Mucosa of gallbladder (tissue), 1 donor: ENCODE measurements at regions not wholly inside any gene's neighbourhood (a gene's known extent, or its start where the extent isn't known, plus 50 kb on each side); places are given as distances from the start of the nearest gene placed in this dataset.
"Not testable (repeated sequence)": the region's sequence is repeated elsewhere in the genome, so short reads cannot be mapped to it uniquely, and the experiment has no call there.

Source experiments
- DNase-seq: peaks from one replicate; pipeline ENCODE4 v3.0.0-alpha.2; 2020; ENCODE audit warnings: low spot score
- donor health status: DM: no; HTN: no; CAD: no.

- DNase-seq, result no peak
These were observed 117.2 kb upstream of the ATP2B1 start for GRCh38 chr12:89825591-89826449.

GRCh38 chr12:89824822-89825221 is 116.2 kb upstream of the ATP2B1 start:
- DNase-seq, result no peak

GRCh38 chr12:89822992-89823391 is 114.4 kb upstream of the ATP2B1 start:
- DNase-seq, result not testable (repeated sequence)

GRCh38 chr12:89821896-89822295 is 113.3 kb upstream of the ATP2B1 start:
- DNase-seq, result no peak

GRCh38 chr12:89817501-89818226 is 109.0 kb upstream of the ATP2B1 start:
- no peak for DNase-seq

DNA sequence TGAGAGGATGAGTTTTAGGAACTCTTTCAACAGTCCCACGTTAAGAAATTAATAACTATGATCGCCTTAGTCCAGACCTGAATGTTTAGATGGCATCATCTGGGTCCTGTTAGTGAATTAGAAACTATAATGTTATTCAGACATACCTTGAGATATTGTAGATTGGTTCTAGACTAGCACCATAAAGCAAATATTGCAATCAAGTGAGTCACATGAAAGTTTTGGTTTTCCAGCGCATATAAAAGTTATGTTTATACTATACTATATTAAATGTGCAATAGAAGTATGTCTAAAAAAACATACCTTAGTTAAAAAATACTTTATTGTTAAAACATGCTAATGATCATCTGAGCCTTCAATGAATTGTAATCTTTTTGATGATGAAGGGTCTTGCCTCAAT is 106.6 kb upstream of the ATP2B1 start:
- no peak for DNase-seq

DNA sequence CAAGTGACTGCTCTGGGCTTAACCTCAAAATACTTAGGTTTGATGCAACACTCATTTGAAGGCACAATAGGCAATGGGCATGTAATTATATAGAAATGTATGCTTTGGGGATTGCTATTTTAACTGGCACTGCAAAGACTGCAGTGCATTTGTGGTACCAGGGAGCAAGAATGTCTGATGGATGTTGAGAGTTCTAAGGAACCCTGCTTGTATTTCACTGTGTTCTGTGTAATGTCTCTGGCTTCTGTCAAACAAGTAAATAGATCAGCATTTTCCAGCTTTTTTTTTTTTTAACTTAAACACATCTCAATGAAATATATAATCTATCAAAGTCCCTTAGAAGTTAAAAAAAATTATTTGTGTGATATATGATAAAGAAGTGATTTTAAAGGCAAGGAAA is 94.8 kb upstream of the ATP2B1 start:
- no peak for DNase-seq

GRCh38 chr12:89801284-89801683 is 92.6 kb upstream of the ATP2B1 start:
- DNase-seq, result no peak

DNA sequence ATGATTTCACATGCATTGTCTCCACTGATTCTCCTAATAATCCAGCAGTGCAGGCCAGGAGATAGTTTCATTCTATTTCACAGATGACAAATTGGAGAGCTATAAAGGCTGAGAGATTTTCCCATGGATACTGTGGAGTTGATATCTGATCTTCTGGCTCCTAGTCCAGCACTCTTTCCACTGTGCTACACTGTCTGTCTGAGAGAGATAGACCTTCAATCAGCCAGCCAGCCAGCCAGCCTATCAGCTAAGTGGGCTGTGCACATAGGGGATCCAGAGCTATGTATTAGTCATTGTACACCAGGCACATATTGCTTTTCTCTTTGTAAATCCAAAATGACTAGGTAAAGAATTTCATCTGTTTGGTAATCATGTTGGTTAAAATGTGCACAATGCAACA is 91.8 kb upstream of the ATP2B1 start:
- DNase-seq, result no peak

GRCh38 chr12:89799316-89799715 is 90.7 kb upstream of the ATP2B1 start:
- no peak for DNase-seq

GRCh38 chr12:89797436-89797835 is 88.8 kb upstream of the ATP2B1 start:
- no peak for DNase-seq

GRCh38 chr12:89796798-89797382 is 88.3 kb upstream of the ATP2B1 start:
- no peak for DNase-seq

- no peak for DNase-seq
These were observed 85.3 kb upstream of the ATP2B1 start for GRCh38 chr12:89793946-89794345.

DNA sequence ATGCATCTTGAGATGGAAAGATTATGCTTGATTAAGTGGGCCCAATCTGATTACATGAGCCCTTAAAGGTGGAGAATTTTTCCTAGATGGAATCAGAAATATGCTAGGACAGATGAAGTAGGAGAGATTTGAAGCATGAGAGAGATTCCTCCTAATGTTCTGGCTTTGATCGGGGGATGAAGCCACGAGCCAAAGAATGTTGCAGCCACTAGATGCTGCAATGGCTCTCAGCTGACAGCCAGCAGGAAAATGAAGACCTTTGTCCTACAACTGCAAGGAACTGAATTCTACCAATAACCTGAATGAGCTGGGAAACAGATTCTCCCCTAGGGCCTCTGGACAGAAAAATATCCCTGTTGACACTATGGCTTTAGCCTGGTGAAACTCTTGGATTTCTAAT is 82.6 kb upstream of the ATP2B1 start:
- no peak for DNase-seq

GRCh38 chr12:89789862-89790261 is 81.2 kb upstream of the ATP2B1 start:
- no peak for DNase-seq

DNA sequence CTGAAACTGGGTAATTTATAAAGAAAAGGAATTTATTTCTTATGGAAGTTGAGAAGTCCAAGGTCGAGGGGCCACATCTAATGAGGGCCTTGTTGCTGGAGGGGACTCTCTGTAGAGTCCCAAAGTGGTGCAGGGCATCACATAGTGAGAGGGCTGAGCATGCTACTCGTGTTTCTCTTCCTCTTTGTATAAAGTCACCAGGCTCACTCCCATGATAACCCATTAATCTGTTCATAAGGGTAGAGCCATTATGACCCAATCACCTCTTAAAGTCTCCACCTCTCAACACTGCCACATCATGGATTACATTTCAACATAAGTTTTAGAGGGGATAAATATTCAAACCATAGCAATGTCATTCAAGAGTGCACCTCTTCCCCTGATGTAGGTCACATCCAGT is 79.1 kb upstream of the ATP2B1 start:
- no peak for DNase-seq

GRCh38 chr12:89786177-89786810 is 77.7 kb upstream of the ATP2B1 start:
- no peak for DNase-seq

DNA sequence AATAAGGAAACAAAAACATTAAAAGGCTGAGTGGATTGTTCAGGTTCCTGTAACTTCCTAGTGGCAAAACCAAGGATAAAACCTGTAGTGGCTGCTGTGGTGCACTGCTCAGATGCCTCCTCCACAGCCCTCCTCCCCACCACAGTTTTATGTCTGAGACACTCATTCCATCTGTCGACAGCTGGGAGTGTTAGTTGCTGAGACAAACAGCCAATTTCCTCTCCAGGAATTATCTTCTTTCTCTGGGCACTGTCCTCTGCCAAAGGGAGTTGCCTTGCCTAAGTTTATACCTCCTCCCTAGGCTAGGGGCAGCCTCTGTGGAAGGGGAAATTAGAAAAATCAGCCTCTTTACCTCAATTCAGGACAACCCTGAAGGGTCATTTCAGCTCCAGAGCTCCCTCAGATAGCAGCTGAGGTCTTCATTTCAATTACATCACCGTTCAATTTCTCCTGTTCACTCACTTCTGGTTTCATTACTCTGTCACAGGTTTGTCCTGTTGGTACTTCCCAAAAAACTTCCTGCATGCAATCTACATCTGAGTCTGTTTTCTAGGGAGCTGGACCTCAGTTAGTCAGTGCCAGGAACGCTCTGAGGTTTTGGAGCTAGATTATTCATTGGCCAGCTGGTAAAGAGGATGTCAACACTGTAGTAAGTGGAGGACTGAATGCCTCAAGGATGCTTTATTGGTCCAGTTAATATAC is 74.9 kb upstream of the ATP2B1 start:
- DNase-seq, result no peak

GRCh38 chr12:89782807-89783206 is 74.2 kb upstream of the ATP2B1 start:
- DNase-seq, result no peak

DNA sequence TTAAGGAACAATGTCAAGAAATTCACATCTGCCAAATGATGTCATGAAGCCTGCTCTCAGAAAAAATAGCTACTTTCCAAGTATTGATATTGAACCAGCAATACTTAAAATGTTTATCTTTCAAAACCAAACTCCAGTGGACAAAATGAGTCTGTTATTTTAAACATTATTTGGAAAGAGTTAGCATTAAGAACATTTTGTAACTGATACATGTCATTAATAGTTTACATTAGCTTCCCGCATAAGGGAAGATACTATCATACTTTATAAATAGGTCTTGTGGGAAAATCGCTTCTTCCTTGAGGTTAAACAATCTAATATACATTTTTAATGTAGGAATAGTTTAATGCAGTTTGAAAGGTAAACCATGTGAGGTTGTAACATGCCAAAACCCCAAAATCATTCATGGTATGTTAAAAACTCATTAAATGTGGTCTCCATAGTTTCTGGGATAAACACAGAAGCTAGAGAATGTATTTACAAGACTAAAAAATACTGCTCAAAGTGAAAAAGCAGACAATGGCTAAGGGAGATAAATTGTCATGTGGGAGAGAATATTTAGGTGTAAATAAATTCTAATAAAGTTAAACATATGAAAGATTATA is 73.4 kb upstream of the ATP2B1 start:
- DNase-seq, result no peak

DNA sequence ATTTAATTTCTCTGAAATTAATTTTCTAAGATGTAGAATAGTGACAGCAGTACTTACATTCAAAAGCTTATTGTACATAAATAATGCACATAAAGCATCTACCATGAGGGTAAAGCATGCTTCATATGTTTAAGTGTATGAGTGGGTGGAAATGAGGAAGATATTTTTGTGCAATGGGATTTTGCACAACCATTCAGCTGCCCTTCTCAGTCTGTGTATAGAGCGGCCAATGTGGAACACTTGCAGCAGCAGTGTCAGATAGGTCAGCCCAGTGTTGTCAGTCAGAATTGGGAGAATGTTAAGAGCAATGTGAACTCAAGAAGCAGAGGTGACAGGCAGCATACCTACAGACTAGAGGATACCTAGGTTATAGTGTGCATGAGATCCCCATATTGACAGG is 72.5 kb upstream of the ATP2B1 start:
- no peak for DNase-seq
